ENCODE measurements at regions not wholly inside any gene's neighbourhood (a gene's known extent, or its start where the extent isn't known, plus 50 kb on each side); places are given as distances from the start of the nearest gene placed in this dataset.

GRCh38 chr12:104816845-104817503 is 141.1 kb downstream of the SLC41A2 start:
- TF ChIP-seq POLR2A (IDR thresholded peaks at IDR 0.05; ENCODE audit: low read depth, low read length) = no peak
- no peak for TF ChIP-seq SPI1 (IDR thresholded peaks at IDR 0.05; ENCODE audit: low read depth, low read length)
- TF ChIP-seq PAX5 (IDR thresholded peaks at IDR 0.05; ENCODE audit: insufficient read depth, low read length, severe bottlenecking) = no peak
- no peak for TF ChIP-seq POU2F2 (IDR thresholded peaks at IDR 0.05; ENCODE audit: low read depth, low read length)
- TF ChIP-seq TAF1 (IDR thresholded peaks at IDR 0.05; ENCODE audit: low read depth, low read length) = no peak
- no peak for TF ChIP-seq POLR2AphosphoS5 (IDR thresholded peaks at IDR 0.05; ENCODE audit: low read depth, low read length)
- DNase-seq (ENCODE audit: insufficient read length, low spot score) (no peak), FAIRE-seq (peak; percentile 52)

GRCh38 chr12:104815935-104816334 is 142.2 kb downstream of the SLC41A2 start:
- FAIRE-seq (no peak), DNase-seq (ENCODE audit: insufficient read length, low spot score) (no peak)
- TF ChIP-seq POLR2A (IDR thresholded peaks at IDR 0.05; ENCODE audit: low read depth, low read length) = no peak

GRCh38 chr12:104814944-104815343 is 143.1 kb downstream of the SLC41A2 start:
- FAIRE-seq (no peak), DNase-seq (ENCODE audit: insufficient read length, low spot score) (no peak)
- no peak for TF ChIP-seq TAF1 (IDR thresholded peaks at IDR 0.05; ENCODE audit: low read depth, low read length)
- TF ChIP-seq SPI1 (IDR thresholded peaks at IDR 0.05; ENCODE audit: low read depth, low read length) = no peak
- no peak for TF ChIP-seq POLR2A (IDR thresholded peaks at IDR 0.05; ENCODE audit: low read depth, low read length)
- no peak for TF ChIP-seq POU2F2 (IDR thresholded peaks at IDR 0.05; ENCODE audit: low read depth, low read length)
- no peak for TF ChIP-seq POLR2AphosphoS5 (IDR thresholded peaks at IDR 0.05; ENCODE audit: low read depth, low read length)
- no peak for TF ChIP-seq PAX5 (IDR thresholded peaks at IDR 0.05; ENCODE audit: insufficient read depth, low read length, severe bottlenecking)

All from GM12891 (cell line).